Stimulated activated CD4-positive, alpha-beta T cell treated with anti-CD3 and anti-CD28 coated beads, TNF-alpha, amount 100 ng/mL, for 24 hours (primary cell): ENCODE measurements at regions not wholly inside any gene's neighbourhood (a gene's known extent, or its start where the extent isn't known, plus 50 kb on each side); places are given as distances from the start of the nearest gene placed in this dataset.

Source experiments
- DNase-seq, 3 experiments: peaks; one replicate each; pipeline ENCODE4 v3.0.0-alpha.2; 2020; ENCODE audit warnings: low read depth in 3 of 3

DNA sequence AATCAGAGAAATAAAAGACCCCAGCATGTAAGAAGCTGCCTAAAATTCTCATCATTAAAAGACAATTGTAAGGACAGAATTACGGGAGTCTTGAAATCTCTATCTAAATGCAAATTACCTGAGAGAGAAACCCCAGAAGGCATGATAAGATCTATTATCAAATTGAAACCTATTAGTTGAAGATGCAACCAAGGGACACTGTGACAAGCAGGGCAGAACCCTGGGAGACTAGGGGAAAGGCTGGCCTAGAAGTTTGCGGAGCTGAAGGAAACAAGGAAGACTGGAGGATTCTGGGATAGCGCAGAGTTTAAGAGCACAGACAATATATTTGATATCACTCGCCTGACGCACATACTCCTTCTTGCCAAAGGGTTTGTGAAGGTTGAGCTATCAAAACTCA lies 319.5 kb upstream of the CHAC2 start:
- DNase-seq = no peak

DNA sequence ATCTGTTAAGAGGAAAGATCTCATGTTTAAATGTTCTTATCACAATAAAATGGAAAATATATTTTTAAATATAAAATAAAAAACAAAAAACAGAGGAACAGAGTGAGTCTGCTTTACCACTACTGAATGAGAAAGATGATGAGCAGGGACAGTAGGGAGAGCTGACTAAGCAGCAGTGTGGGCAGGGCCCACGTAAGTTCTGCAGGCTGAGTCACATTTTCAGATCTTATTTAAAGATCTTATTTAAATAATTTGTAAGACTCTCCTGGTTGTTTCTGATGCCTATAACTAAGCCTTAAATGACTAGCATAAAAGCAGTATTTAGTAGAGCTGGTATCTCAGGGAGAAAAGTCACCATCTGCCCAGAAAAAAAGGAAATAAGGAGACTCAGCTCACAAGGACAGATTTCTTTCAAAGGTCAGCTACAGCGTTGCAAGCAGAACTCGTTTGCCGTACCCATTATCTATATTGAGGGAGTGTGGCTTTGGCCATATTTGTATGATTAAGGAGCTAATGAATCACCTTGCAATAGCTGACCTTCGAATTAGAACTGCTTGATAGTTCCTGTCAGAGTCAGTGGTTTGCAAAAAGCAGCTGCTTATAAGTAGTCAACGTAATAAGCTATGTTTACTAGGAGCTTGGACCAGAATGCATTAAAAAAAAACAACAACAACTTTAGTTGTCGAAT lies 322.1 kb upstream of the CHAC2 start:
- DNase-seq = peak in 1 of 3 experiments; percentile 4

DNA sequence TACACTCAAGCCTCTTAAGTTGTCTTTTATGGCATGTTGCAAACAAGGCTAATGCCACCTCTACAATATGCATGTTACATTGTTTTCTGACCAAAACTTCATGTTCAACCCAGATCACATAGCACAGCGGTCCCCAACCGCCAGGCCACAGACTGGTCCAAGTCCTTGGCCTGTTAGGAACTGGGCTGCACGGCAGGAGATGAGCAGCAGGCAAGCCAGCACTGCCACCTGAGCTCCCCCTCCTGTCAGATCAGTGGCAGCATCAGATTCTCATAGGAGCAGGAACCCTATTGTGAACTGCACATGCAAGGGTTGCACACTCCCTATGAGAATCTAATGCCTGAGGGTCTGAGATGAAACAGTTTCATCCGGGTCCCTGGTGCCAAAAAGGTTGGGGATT lies 324.8 kb upstream of the CHAC2 start:
- DNase-seq = no peak

DNA sequence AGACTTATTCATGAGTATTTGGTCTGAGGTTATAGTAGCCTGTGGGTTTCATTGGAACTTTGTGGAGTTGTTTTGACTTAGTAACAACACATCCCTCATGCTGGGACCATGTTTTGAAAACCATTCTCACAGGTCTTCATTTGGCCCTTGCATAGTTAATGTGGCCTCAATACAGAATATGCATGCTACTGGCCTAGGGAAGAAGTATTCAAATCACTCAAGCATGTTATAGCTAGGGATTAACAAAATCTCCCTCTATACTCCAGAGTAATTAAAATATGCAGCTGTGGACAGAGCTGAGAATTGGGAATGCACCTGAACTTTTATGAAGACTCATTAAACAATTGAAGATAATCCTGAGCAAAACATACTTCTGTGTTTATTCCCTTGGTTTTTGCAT lies 325.5 kb upstream of the CHAC2 start:
- DNase-seq = no peak

DNA sequence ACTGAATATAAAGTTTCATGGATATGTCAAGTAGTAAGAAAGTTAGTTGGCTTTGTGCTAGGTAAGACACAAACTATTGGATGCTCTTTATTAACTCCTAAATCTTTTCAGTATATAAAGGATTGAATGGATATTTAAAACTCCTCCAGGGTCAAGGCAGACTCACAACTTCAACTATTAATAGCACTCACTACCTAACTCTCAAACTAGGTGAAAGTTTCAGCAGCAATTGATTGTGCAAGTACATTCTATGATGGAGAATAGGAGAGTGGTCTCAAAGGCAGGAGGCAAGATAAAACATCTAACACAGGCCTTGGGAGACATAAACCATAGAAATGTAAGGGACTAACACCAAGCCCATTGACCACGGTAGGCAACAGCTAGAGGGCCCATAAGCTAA lies 328.9 kb upstream of the CHAC2 start:
- no peak for DNase-seq

DNA sequence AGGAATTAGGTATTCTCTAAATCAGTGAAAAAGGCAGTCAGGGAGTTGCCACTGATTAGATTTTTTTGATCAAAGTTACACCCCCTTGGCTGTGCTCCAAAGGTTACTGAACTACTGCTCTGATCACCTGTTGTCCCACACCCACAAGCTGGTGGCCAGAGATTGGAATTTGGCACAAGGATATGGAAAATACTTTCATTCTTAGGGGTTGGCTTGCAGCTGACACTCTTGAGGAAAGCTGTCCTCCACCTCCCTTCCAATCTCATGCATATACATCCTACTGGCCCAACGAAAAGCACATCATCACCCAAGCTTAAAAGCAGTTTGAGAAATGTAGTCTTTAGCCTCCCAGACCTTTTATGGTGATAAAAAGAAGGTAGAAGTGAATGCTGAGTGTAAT lies 329.5 kb upstream of the CHAC2 start:
- DNase-seq = no peak

- no peak for DNase-seq
These were observed 330.2 kb upstream of the CHAC2 start for GRCh38 chr2:53437371-53437770.

DNA sequence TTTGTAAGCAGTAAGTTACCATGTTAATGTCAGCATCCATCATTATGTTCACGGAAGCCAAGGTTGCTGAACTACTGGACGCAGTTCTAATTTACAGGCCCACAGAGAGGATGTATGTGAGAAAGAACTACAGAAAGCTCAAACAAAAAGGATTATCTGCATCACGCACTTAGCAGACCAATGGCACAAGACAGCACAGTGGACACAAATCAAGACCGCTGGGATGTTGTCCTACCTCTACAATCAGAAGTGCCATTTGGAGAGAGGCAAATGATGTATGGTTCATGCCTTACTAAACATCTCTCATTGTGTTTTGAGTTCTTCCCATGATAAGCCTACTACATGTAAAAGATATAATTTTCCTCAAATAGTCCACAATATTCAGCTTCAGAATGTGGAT lies 330.7 kb upstream of the CHAC2 start:
- no peak for DNase-seq

- no peak for DNase-seq
These were observed 332.0 kb upstream of the CHAC2 start for GRCh38 chr2:53435610-53436009.

GRCh38 chr2:53434466-53434865 lies 333.1 kb upstream of the CHAC2 start:
- DNase-seq = no peak

GRCh38 chr2:53432936-53433335 lies 334.7 kb upstream of the CHAC2 start:
- no peak for DNase-seq

DNA sequence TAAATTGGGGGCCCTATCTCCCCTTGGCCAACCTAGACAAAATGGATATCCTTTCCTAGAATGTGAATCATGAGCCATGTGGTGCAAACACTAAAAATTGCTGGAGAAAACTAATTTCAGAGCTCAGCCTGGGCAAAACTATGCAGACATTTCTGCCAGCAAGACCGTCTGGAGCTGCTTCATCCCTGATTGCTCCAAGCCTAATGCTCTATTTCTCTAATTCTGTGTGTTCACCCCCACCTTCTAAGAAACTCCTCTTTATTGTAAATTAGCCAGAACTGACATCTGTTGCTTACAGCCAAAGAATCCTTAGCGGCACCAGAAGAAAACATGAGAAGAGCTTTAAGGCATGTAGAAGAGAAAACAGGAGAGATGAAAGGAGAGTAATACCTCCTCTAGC lies 337.7 kb upstream of the CHAC2 start:
- no peak for DNase-seq

- no peak for DNase-seq
These were observed 342.7 kb upstream of the CHAC2 start for GRCh38 chr2:53424902-53425301.

DNA sequence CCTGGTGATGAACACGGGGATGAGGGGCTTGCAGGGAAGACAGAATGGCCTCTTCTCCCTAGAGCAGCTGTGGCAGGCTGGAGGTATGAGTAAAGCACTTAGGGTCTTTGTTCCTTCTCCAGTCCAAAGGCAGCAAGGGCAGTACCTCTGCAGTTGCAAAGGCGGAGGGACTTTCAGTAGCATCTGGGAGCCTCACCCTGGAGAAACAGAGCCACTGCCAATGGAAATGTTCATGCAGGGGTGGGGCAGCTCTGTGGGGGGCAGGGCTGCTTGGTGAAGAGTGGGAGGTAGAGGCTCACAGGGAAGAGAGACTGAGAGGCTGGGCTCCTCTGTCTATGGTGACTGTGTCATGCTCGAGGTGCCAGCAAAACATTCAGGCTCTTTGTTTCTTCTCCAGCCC lies 344.1 kb upstream of the CHAC2 start:
- no peak for DNase-seq

DNA sequence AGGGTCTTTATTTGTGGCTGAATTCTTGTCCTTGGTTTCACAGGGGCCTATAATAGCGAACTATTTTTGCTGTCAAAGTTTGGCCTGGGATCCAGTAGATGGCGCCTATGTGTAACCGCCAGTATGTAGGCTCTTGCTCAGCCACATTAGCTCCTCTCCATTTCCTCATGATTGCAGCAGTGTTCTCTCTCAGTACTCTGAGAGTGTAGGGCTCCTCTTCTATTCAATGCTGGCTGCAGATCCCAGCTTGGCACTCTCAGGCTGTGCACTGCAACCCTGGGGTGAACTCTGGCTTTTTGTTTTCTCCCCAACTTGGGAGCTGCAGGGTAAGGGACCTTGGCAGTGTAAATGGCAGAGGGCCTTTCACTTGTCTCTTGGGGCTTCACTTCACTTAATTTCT lies 344.6 kb upstream of the CHAC2 start:
- no peak for DNase-seq

DNA sequence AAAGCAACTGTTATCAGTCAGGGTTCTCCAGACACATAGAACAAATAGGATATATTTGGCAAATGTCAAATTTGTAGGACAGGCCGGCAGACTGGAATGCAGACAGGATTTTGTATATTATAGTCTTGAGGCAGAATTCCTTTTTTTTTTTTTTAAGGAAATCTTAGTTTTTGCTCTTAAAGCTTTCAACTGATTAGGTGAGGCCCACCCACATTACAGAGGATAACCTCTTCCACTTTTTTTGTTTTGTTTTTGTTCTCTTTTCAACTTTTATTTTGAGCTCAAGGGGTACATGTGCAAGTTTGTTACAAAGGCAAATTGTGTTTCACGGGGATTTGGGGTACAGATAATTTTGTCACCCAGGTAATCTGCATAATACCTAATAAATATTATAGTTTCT lies 350.2 kb upstream of the CHAC2 start:
- no peak for DNase-seq

- no peak for DNase-seq
These were observed 360.1 kb upstream of the CHAC2 start for GRCh38 chr2:53407363-53408080.

- DNase-seq = no peak
These were observed 363.7 kb upstream of the CHAC2 start for GRCh38 chr2:53403792-53404413.

DNA sequence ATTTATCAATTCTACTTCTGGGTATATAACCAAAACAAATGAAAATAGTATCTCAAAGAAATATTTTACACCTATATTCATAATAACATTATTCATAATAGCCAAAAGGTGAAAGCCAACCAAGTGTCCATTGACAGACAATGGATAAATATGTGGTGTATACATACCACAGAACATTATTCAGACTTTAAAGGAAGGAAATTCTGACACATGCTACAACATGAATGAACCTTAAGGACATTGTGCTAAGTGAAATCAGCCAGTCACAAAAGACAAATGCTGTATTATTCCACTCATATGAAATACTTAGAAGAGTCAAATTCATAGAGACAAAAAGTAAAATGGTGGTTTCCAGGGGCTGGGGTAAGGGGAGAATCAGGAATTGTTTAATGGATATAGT lies 370.5 kb upstream of the CHAC2 start:
- no peak for DNase-seq

DNA sequence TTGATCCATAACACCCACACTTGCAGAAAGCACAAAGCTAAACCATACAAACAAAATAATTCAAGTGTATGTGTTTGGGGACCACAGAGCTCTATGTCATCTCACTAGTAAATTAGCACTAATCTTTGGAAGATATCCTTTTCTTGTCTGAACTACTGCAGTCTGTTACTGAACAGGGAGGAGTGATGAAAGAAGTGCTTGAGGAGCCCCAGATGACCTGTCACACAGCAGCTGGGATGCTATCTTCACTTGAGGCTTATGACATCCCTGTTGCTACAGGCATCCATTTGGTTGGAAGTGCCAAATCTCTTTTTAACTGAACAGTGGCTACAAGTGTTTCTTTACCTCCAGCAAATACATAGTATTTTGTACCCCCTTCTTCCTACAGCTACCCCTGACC lies 386.3 kb upstream of the CHAC2 start:
- DNase-seq = no peak

GRCh38 chr2:53379547-53379946 lies 388.1 kb upstream of the CHAC2 start:
- no peak for DNase-seq

- no peak for DNase-seq
These were observed 388.8 kb upstream of the CHAC2 start for GRCh38 chr2:53378791-53379190.

DNA sequence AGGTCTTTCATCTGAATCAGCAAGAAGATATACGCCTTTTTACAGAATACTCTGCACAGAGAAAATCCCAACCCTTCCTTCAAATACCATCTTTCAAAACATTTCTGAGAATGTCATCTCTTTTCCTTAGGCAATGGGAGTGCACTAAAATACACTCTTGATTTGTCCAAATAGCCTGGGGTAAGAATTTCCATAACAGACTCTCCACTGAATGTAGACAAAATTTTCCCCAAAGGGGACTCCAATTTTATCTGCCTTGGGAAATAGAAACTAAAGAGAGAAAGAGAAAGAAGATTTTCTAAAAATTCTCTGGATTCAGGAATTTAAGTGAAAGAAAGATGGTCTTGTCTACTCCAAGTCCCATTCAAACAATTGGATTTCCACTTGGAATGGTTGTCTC lies 394.5 kb upstream of the CHAC2 start:
- DNase-seq = no peak
